CD4-positive, alpha-beta T cell (primary cell): ENCODE measurements at regions not wholly inside any gene's neighbourhood (a gene's known extent, or its start where the extent isn't known, plus 50 kb on each side); places are given as distances from the start of the nearest gene placed in this dataset.
A peak's percentile ranks its signal among the peaks of the same experiment; 100 is the strongest.

Source experiments
- ATAC-seq: fragments of 200-7000 bp; cut with Tn5 transposase; one replicate; pipeline ENCODE4 v1.10.0; 2022; ENCODE audit warnings: mild to moderate bottlenecking; ENCODE audit not compliant: poor library complexity
- CTCF ChIA-PET: fragments of 350-600 bp; sonication (Branson Sonifier 250); formaldehyde crosslinking; loops from one replicate; lab custom pipeline; 2021; ENCODE audit warnings: antibody characterized with exemption, inconsistent platforms; lab: Charles Lee
- POLR2A ChIA-PET: fragments of 350-600 bp; sonication (Branson Sonifier 250); formaldehyde crosslinking; loops from one replicate; lab custom pipeline; 2021; ENCODE audit warnings: antibody characterized with exemption, inconsistent platforms; lab: Charles Lee
- DNase-seq, 14 experiments: peaks; one replicate each; pipeline ENCODE4 v3.0.0-alpha.2; 2013 to 2020; ENCODE audit warnings: mixed read lengths in 2 of 14
- H3K27ac ChIP-seq, 2 donors: one replicate each; pipeline versions ENCODE4 v1.5.1 to v1.7.0; 2013; ENCODE audit warnings: low read length in 2 of 2, low read depth in 1 of 2, mild to moderate bottlenecking in 1 of 2
- H3K27me3 ChIP-seq, 2 experiments: 1 replicate in 1 of 2; 2 replicates in 1 of 2; pipeline versions ENCODE4 v1.6.1 to v1.7.0; 2013; ENCODE audit warnings: low read length in 2 of 2, control low read depth in 1 of 2, mild to moderate bottlenecking in 1 of 2, moderate library complexity in 1 of 2; ENCODE audit not compliant: insufficient read depth in 2 of 2, control insufficient read depth in 1 of 2
- H3K36me3 ChIP-seq: one replicate; pipeline ENCODE4 v1.6.1; 2013; ENCODE audit warnings: low read length, control low read depth; ENCODE audit not compliant: insufficient read depth
- H3K4me1 ChIP-seq: one replicate; pipeline ENCODE4 v1.6.1; 2013; ENCODE audit warnings: low read length, control low read depth; ENCODE audit not compliant: insufficient read depth
- H3K4me3 ChIP-seq: one replicate; pipeline ENCODE4 v1.5.1; 2013; ENCODE audit warnings: mild to moderate bottlenecking, low read length, moderate library complexity
- H3K9me3 ChIP-seq, 2 experiments: 1 replicate in 1 of 2; 2 replicates in 1 of 2; pipeline versions ENCODE4 v1.6.1 to v1.7.0; 2013; ENCODE audit warnings: low read length in 2 of 2, mild to moderate bottlenecking in 2 of 2, control low read depth in 1 of 2, moderate library complexity in 1 of 2; ENCODE audit not compliant: control insufficient read depth in 1 of 2, insufficient read depth in 1 of 2
- H3K27ac Mint-ChIP-seq: one replicate; pipeline ENCODE4 v1.8.0; 2020; ENCODE audit warnings: mixed read lengths
- H3K27me3 Mint-ChIP-seq: one replicate; pipeline ENCODE4 v1.8.0; 2021; ENCODE audit warnings: mixed read lengths
- H3K36me3 Mint-ChIP-seq: one replicate; pipeline ENCODE4 v1.8.0; 2021; ENCODE audit warnings: low read depth, mixed read lengths
- H3K4me1 Mint-ChIP-seq: one replicate; pipeline ENCODE4 v1.8.0; 2021; ENCODE audit warnings: low read depth, mixed read lengths
- H3K4me3 Mint-ChIP-seq: one replicate; pipeline ENCODE4 v1.8.0; 2020; ENCODE audit warnings: mild to moderate bottlenecking, mixed read lengths
- H3K9me3 Mint-ChIP-seq: one replicate; pipeline ENCODE4 v1.8.0; 2020; ENCODE audit warnings: mixed read lengths
- CTCF ChIP-seq: fragments of 200-600 bp; IDR thresholded peaks from one replicate; pipeline ENCODE4 v1.8.0; 2022; ENCODE audit warnings: antibody characterized with exemption, mild to moderate bottlenecking
- intact Hi-C, 2 experiments: fragments of 100-400 bp; cut with DNase I in 1 of 2; cut with micrococcal nuclease in 1 of 2; formaldehyde crosslinking; loops; one replicate each; pipeline versions ENCODE4 v1.15.1 to v1.9.0; 2023 to 2025; cut with DNase I, micrococcal nuclease

- Histone ChIP-seq H3K4me3 (no peak overlapping the region), H3K4me1 (no peaks in the 10 kb centered on the region), H3K27me3 (no peaks in the 10 kb centered on the region), H3K9me3 (no peaks in the 10 kb centered on the region), H3K36me3 (no peaks in the 10 kb centered on the region), H3K27ac (no peak overlapping the region)
- Mint-ChIP-seq H3K4me1 (no peaks in the 10 kb centered on the region), H3K27me3 (no peaks in the 10 kb centered on the region), H3K36me3 (peaks cover 9% of the 10 kb centered on the region), H3K9me3 (peaks cover 2% of the 10 kb centered on the region), H3K27ac (no peak overlapping the region), H3K4me3 (no peak overlapping the region)
- no peak for TF ChIP-seq CTCF
- ATAC-seq = no peak
- intact Hi-C loops = no loop called here
- DNase-seq = no peak
- POLR2A ChIA-PET = no interaction called here
- CTCF ChIA-PET = no interaction called here
Measured at GRCh38 chr4:128345650-128346049, 58.0 kb upstream of the PGRMC2 start.

GRCh38 chr4:128342762-128343161 lies 55.1 kb upstream of the PGRMC2 start:
- Mint-ChIP-seq H3K9me3 (peaks cover 2% of the 10 kb centered on the region), H3K27me3 (no peaks in the 10 kb centered on the region), H3K27ac (no peak overlapping the region), H3K36me3 (peaks cover 9% of the 10 kb centered on the region), H3K4me1 (no peaks in the 10 kb centered on the region), H3K4me3 (no peak overlapping the region)
- no peak overlapping the region for H3K27ac ChIP-seq
- TF ChIP-seq CTCF = no peak
- H3K36me3 ChIP-seq = no peaks in the 10 kb centered on the region
- ChIA-PET POLR2A (interaction anchor here (0.9 kb wide), 1 partner anchor 39 kb away, joined by 5 read pairs; no protein-coding TSS in a partner anchor), CTCF (no interaction called here)
- H3K27me3 ChIP-seq = no peaks in the 10 kb centered on the region
- no peaks in the 10 kb centered on the region for H3K4me1 ChIP-seq
- intact Hi-C loops = no loop called here
- no peak for ATAC-seq
- DNase-seq = no peak
- no peak overlapping the region for H3K4me3 ChIP-seq
- H3K9me3 ChIP-seq = no peaks in the 10 kb centered on the region

GRCh38 chr4:128341634-128342033 lies 54.0 kb upstream of the PGRMC2 start:
- no peak overlapping the region for H3K27ac Mint-ChIP-seq
- no peak overlapping the region for H3K27ac ChIP-seq
- peaks cover 6% of the 10 kb centered on the region for H3K36me3 Mint-ChIP-seq
- ChIA-PET CTCF (no interaction called here), POLR2A (no interaction called here)
- H3K4me1 ChIP-seq = no peaks in the 10 kb centered on the region
- H3K27me3 ChIP-seq = no peaks in the 10 kb centered on the region
- no peaks in the 10 kb centered on the region for H3K36me3 ChIP-seq
- H3K4me3 Mint-ChIP-seq = no peak overlapping the region
- no peaks in the 10 kb centered on the region for H3K4me1 Mint-ChIP-seq
- H3K9me3 Mint-ChIP-seq = peaks cover 2% of the 10 kb centered on the region
- intact Hi-C loops = no loop called here
- no peaks in the 10 kb centered on the region for H3K27me3 Mint-ChIP-seq
- no peaks in the 10 kb centered on the region for H3K9me3 ChIP-seq
- H3K4me3 ChIP-seq = no peak overlapping the region
- peak in 1 of 14 experiments; percentile 11 for DNase-seq
- no peak for ATAC-seq
- TF ChIP-seq CTCF = no peak
